Parathyroid adenoma (tissue), 2 donors: ENCODE measurements at regions not wholly inside any gene's neighbourhood (a gene's known extent, or its start where the extent isn't known, plus 50 kb on each side); places are given as distances from the start of the nearest gene placed in this dataset.

Experiments
- H2AFZ ChIP-seq: fragments of 300-600 bp; sonication (generic); one replicate; pipeline ENCODE4 v1.7.0; 2017; ENCODE audit warnings: antibody characterized with exemption, mild to moderate bottlenecking
- H3K27ac ChIP-seq: fragments of 300-600 bp; sonication (generic); one replicate; pipeline ENCODE4 v1.7.0; 2017
- H3K27me3 ChIP-seq: fragments of 300-600 bp; sonication (generic); one replicate; pipeline ENCODE4 v1.7.0; 2017; ENCODE audit warnings: low read length; ENCODE audit not compliant: control insufficient read depth, insufficient read depth
- H3K36me3 ChIP-seq: fragments of 300-600 bp; sonication (generic); one replicate; pipeline ENCODE4 v1.7.0; 2017; ENCODE audit warnings: low read length; ENCODE audit not compliant: control insufficient read depth, insufficient read depth
- H3K4me1 ChIP-seq: fragments of 300-600 bp; sonication (generic); one replicate; pipeline ENCODE4 v1.7.0; 2017; ENCODE audit warnings: control low read depth
- H3K4me2 ChIP-seq: fragments of 300-600 bp; sonication (generic); one replicate; pipeline ENCODE4 v1.7.0; 2017; ENCODE audit warnings: low read length
- H3K4me3 ChIP-seq: fragments of 300-600 bp; sonication (generic); one replicate; pipeline ENCODE4 v1.7.0; 2017; ENCODE audit warnings: low read depth, low read length
- H3K79me2 ChIP-seq: fragments of 300-600 bp; sonication (generic); one replicate; pipeline ENCODE4 v1.7.0; 2017; ENCODE audit warnings: control low read depth
- H3K9ac ChIP-seq: fragments of 300-600 bp; sonication (generic); one replicate; pipeline ENCODE4 v1.7.0; 2017; ENCODE audit warnings: mild to moderate bottlenecking
- H3K9me3 ChIP-seq: fragments of 300-600 bp; sonication (generic); one replicate; pipeline ENCODE4 v1.7.0; 2017; ENCODE audit warnings: low read length; ENCODE audit not compliant: control insufficient read depth
- CTCF ChIP-seq: fragments of 300-600 bp; sonication (generic); IDR thresholded peaks from one replicate; pipeline ENCODE4 v1.7.0; 2017; ENCODE audit warnings: antibody characterized with exemption, mild to moderate bottlenecking
- donor health status: primary hyperparathyroidism.

- Histone ChIP-seq H3K36me3 (no peaks in the 10 kb centered on the region), H3K79me2 (no peaks in the 10 kb centered on the region), H3K27me3 (no peaks in the 10 kb centered on the region), H3K4me1 (no peaks in the 10 kb centered on the region), H3K27ac (no peak overlapping the region), H3K4me2 (no peak overlapping the region), H3K4me3 (no peak overlapping the region), H2AFZ (no peak overlapping the region), H3K9me3 (no peaks in the 10 kb centered on the region), H3K9ac (no peak overlapping the region)
- no peak for TF ChIP-seq CTCF
Observed at GRCh38 chr21:17444828-17445227, 68.0 kb upstream of the CXADR start.

DNA sequence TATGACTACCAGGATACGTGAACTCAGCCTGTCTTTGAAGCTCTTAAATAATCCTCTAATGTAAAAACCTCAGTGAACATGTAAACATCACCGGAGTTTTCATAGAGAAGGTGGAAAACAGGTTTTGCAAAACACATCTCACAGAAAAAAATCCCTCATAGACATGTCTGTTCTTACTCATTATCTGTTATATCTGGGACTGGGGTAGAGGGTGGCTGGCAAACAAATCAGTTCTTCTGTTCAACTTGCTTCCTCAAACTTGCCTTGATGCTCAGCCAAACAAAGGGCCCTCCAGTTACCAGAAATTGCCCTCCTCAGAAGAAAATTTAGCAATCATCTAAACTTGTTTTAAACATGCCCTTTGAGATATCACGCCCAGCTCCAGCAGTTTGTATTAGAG is 66.1 kb upstream of the CXADR start:
- no peak for TF ChIP-seq CTCF
- Histone ChIP-seq H2AFZ (no peak overlapping the region), H3K27me3 (no peaks in the 10 kb centered on the region), H3K36me3 (no peaks in the 10 kb centered on the region), H3K4me3 (no peak overlapping the region), H3K9me3 (no peaks in the 10 kb centered on the region), H3K79me2 (no peaks in the 10 kb centered on the region), H3K4me1 (no peaks in the 10 kb centered on the region), H3K4me2 (no peak overlapping the region), H3K27ac (no peak overlapping the region), H3K9ac (no peak overlapping the region)

DNA sequence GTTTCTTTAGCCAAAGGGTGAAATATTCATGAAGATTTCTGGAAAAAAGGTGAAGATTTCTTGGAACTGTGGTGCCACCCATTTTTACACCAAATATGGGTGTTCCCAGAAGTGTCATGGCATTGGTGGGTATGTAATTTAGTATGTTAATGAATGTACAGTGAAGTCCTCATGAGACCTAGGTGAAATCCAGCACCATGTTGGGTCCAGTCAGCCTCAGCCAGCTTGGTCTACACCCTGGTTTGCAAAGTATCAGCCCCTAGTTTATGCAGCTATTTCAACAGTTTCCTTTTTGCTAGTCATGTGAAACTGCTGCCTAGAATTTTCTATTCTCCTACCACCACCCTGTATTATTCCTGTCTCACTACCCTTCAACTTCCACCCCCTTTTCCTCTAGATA is 63.1 kb upstream of the CXADR start:
- H3K36me3 ChIP-seq = no peaks in the 10 kb centered on the region
- TF ChIP-seq CTCF = no peak
- no peaks in the 10 kb centered on the region for H3K27me3 ChIP-seq
- no peaks in the 10 kb centered on the region for H3K79me2 ChIP-seq
- H3K4me3 ChIP-seq = no peak overlapping the region
- H3K27ac ChIP-seq = no peak overlapping the region
- H2AFZ ChIP-seq = no peak overlapping the region
- no peak overlapping the region for H3K4me2 ChIP-seq
- no peak overlapping the region for H3K9ac ChIP-seq
- no peaks in the 10 kb centered on the region for H3K4me1 ChIP-seq
- no peaks in the 10 kb centered on the region for H3K9me3 ChIP-seq

DNA sequence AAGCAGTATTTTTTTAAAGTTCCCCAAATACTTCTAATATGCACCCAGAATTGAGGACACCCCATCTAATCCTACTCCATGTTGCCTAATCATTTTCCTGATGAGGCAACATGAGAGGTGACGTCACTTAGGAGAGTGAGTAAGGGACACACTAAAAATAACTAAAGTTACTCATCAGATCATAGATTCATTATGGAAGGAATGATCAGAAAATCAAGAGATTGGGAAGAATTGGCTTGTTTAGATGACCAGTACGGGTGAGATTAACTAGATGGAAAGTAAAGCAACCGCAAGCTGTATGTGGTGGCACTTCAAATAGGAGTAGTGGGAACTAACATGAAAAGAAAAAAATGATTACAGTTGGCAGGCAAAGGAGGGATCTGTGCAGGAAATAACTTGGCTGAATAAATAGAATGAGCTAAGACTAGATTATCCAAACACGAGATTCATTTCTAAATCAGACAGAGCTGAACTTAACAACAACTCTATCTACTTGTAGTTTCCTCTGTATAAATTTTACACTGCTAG is 61.4 kb upstream of the CXADR start:
- TF ChIP-seq CTCF = no peak

GRCh38 chr21:17454315-17455027 is 58.4 kb upstream of the CXADR start:
- Histone ChIP-seq H2AFZ (no peak overlapping the region), H3K79me2 (no peaks in the 10 kb centered on the region), H3K9ac (no peak overlapping the region), H3K4me1 (no peaks in the 10 kb centered on the region), H3K27ac (no peak overlapping the region), H3K27me3 (no peaks in the 10 kb centered on the region), H3K9me3 (no peaks in the 10 kb centered on the region), H3K36me3 (no peaks in the 10 kb centered on the region), H3K4me2 (peak overlapping the region; percentile 38), H3K4me3 (peak overlapping the region; percentile 9)
- no peak for TF ChIP-seq CTCF

More for the DNA sequence above, 61.4 kb upstream of the CXADR start:
- Histone ChIP-seq H3K27ac (no peak overlapping the region), H3K9ac (no peak overlapping the region), H3K9me3 (no peaks in the 10 kb centered on the region), H3K4me2 (no peak overlapping the region), H2AFZ (no peak overlapping the region), H3K4me3 (no peak overlapping the region), H3K27me3 (no peaks in the 10 kb centered on the region), H3K4me1 (no peaks in the 10 kb centered on the region), H3K79me2 (no peaks in the 10 kb centered on the region), H3K36me3 (no peaks in the 10 kb centered on the region)
